Smooth muscle cell (in vitro differentiated cells): ENCODE measurements at regions not wholly inside any gene's neighbourhood (a gene's known extent, or its start where the extent isn't known, plus 50 kb on each side); places are given as distances from the start of the nearest gene placed in this dataset.

Source experiments
- DNase-seq: peaks from one replicate; lab custom pipeline; 2025; ENCODE audit not compliant: unreplicated experiment; lab: John Stamatoyannopoulos, UW
- H2AFZ ChIP-seq: fragments of 200-600 bp; sonication (generic); 2 replicates; pipeline ENCODE4 v1.6.0; 2016; ENCODE audit warnings: antibody characterized with exemption, low read depth, mild to moderate bottlenecking
- H3F3A ChIP-seq: fragments of 200-600 bp; sonication (generic); 2 replicates; pipeline ENCODE4 v1.6.0; 2017; ENCODE audit warnings: antibody characterized with exemption, low read depth
- H3K27ac ChIP-seq: fragments of 200-600 bp; sonication (generic); 2 replicates; pipeline ENCODE4 v1.5.1; 2016; ENCODE audit warnings: low read depth, mild to moderate bottlenecking
- H3K27me3 ChIP-seq: fragments of 200-600 bp; sonication (generic); 2 replicates; pipeline ENCODE4 v1.6.1; 2016; ENCODE audit warnings: low read depth, mild to moderate bottlenecking
- H3K36me3 ChIP-seq: fragments of 200-600 bp; sonication (generic); 2 replicates; pipeline ENCODE4 v1.5.1; 2016; ENCODE audit warnings: low read depth
- H3K4me1 ChIP-seq: fragments of 200-600 bp; sonication (generic); 2 replicates; pipeline ENCODE4 v1.5.1; 2016; ENCODE audit warnings: low read depth
- H3K4me2 ChIP-seq: fragments of 200-600 bp; sonication (generic); 2 replicates; pipeline ENCODE4 v1.6.0; 2016; ENCODE audit warnings: mild to moderate bottlenecking
- H3K4me3 ChIP-seq: fragments of 200-600 bp; sonication (generic); 2 replicates; pipeline ENCODE4 v1.5.1; 2016; ENCODE audit warnings: mild to moderate bottlenecking
- H3K79me2 ChIP-seq: fragments of 200-600 bp; sonication (generic); 2 replicates; pipeline ENCODE4 v1.6.0; 2016; ENCODE audit warnings: low read depth, mild to moderate bottlenecking
- H3K9ac ChIP-seq: fragments of 200-600 bp; sonication (generic); 2 replicates; pipeline ENCODE4 v1.6.0; 2016; ENCODE audit warnings: low read depth
- H3K9me3 ChIP-seq: fragments of 200-600 bp; sonication (generic); replicated peaks from 2 replicates; pipeline ENCODE4 v1.5.1; 2016; ENCODE audit warnings: low read depth
- H4K20me1 ChIP-seq: fragments of 200-600 bp; sonication (generic); 2 replicates; pipeline ENCODE4 v1.6.0; 2016; ENCODE audit warnings: low read depth
- WGBS: methylation state at CpG from one replicate; pipeline ENCODE4 v1.1.7; 2016; ENCODE audit warnings: low lambda C conversion rate; 5-methylcytosine and 5-hydroxymethylcytosine counted together
- TF ChIP-seq, protein P1 (sequence below): fragments of 200-600 bp; sonication (generic); IDR thresholded peaks from 2 replicates; pipeline ENCODE4 v1.5.1; 2017; ENCODE audit warnings: borderline replicate concordance, mild to moderate bottlenecking, antibody characterized with exemption; ENCODE audit not compliant: insufficient read depth, poor library complexity, severe bottlenecking

- WGBS: 78% methylated on average over 2 of the region's 2 CpGs
Observed at GRCh38 chr2:34174506-34174905, 575.4 kb upstream of the FAM98A start.

DNA sequence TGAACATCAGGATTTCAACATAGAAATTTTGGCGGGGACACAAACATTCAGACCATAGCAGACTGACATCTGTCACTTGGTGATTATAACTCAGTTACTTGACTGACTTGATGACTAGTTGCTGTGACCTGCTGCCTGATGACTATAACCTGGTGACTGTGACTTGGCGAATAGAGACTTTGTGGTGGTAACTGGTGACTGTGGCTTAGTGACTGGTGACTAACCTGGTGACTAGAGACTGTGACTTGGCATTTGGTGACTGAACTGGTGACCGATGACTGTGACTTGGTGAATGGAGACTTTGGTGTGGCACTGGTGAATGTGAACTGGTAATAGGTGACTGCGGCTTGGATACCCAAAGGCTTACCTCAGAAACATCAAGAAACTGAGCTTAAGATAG is 563.1 kb upstream of the FAM98A start:
- no peaks in the 10 kb centered on the region for H3K9me3 ChIP-seq
- no peaks in the 10 kb centered on the region for H3K36me3 ChIP-seq
- no peak overlapping the region for H3K9ac ChIP-seq
- no peak overlapping the region for H2AFZ ChIP-seq
- no peaks in the 10 kb centered on the region for H4K20me1 ChIP-seq
- H3K4me1 ChIP-seq: no peaks in the 10 kb centered on the region
- peak overlapping the region; percentile 49 for H3K27ac ChIP-seq
- DNase-seq: no peak
- H3K27me3 ChIP-seq: no peaks in the 10 kb centered on the region
- no peak overlapping the region for H3K4me3 ChIP-seq
- no peaks in the 10 kb centered on the region for H3K79me2 ChIP-seq
- WGBS: 93% methylated on average over 4 of the region's 4 CpGs
- TF ChIP-seq, protein P1, sequence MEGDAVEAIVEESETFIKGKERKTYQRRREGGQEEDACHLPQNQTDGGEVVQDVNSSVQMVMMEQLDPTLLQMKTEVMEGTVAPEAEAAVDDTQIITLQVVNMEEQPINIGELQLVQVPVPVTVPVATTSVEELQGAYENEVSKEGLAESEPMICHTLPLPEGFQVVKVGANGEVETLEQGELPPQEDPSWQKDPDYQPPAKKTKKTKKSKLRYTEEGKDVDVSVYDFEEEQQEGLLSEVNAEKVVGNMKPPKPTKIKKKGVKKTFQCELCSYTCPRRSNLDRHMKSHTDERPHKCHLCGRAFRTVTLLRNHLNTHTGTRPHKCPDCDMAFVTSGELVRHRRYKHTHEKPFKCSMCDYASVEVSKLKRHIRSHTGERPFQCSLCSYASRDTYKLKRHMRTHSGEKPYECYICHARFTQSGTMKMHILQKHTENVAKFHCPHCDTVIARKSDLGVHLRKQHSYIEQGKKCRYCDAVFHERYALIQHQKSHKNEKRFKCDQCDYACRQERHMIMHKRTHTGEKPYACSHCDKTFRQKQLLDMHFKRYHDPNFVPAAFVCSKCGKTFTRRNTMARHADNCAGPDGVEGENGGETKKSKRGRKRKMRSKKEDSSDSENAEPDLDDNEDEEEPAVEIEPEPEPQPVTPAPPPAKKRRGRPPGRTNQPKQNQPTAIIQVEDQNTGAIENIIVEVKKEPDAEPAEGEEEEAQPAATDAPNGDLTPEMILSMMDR: no peak
- H3F3A ChIP-seq: no peaks in the 10 kb centered on the region
- H3K4me2 ChIP-seq: no peak overlapping the region

More at GRCh38 chr2:34174506-34174905, 575.4 kb upstream of the FAM98A start:
- Histone ChIP-seq H3K9me3 (no peaks in the 10 kb centered on the region), H3K4me3 (no peak overlapping the region), H3K36me3 (no peaks in the 10 kb centered on the region), H3K27me3 (no peaks in the 10 kb centered on the region), H3F3A (no peaks in the 10 kb centered on the region), H4K20me1 (no peaks in the 10 kb centered on the region), H3K9ac (no peak overlapping the region), H3K79me2 (no peaks in the 10 kb centered on the region), H3K4me1 (no peaks in the 10 kb centered on the region), H3K4me2 (no peak overlapping the region), H3K27ac (no peak overlapping the region), H2AFZ (no peak overlapping the region)
- no peak for DNase-seq
- TF ChIP-seq, protein P1: no peak

DNA sequence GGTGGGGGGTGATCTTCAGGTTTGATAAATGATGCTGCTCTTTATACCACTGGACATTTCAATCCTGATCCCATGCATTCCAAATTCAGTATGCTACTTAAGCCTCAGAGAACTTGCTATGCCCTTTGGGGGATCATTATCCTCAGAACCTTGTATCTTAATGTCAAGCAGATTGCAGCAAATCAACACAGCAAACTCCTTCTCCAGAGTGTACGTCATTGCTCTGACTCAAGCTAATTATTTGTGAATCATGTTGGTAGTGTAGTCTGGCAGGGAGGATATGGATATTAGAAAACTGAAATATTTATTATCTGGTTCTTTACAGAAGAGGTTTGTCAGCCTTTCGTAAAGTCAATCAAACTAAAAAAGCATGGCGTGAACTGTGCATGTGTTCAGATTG is 562.5 kb upstream of the FAM98A start:
- H3K27me3 ChIP-seq: no peaks in the 10 kb centered on the region
- H3K79me2 ChIP-seq: no peaks in the 10 kb centered on the region
- H3F3A ChIP-seq: no peaks in the 10 kb centered on the region
- 82% methylated on average over 3 of the region's 3 CpGs for WGBS
- DNase-seq: no peak
- H3K36me3 ChIP-seq: no peaks in the 10 kb centered on the region
- no peak overlapping the region for H3K4me2 ChIP-seq
- peak overlapping the region; percentile 49 for H3K27ac ChIP-seq
- H3K4me3 ChIP-seq: no peak overlapping the region
- no peaks in the 10 kb centered on the region for H3K9me3 ChIP-seq
- H4K20me1 ChIP-seq: no peaks in the 10 kb centered on the region
- no peak overlapping the region for H3K9ac ChIP-seq
- TF ChIP-seq, protein P1: no peak
- no peaks in the 10 kb centered on the region for H3K4me1 ChIP-seq
- H2AFZ ChIP-seq: no peak overlapping the region

GRCh38 chr2:34159901-34160300 is 560.8 kb upstream of the FAM98A start:
- Histone ChIP-seq H3K4me3 (no peak overlapping the region), H3F3A (no peaks in the 10 kb centered on the region), H3K36me3 (no peaks in the 10 kb centered on the region), H3K4me2 (no peak overlapping the region), H3K79me2 (no peaks in the 10 kb centered on the region), H3K9ac (no peak overlapping the region), H2AFZ (no peak overlapping the region), H3K9me3 (no peaks in the 10 kb centered on the region), H3K27me3 (no peaks in the 10 kb centered on the region), H3K4me1 (no peaks in the 10 kb centered on the region), H3K27ac (no peak overlapping the region), H4K20me1 (no peaks in the 10 kb centered on the region)
- TF ChIP-seq, protein P1: no peak
- 88% methylated on average over 2 of the region's 2 CpGs for WGBS
- no peak for DNase-seq
